Adrenal gland (tissue), 5 donors: ENCODE measurements at regions not wholly inside any gene's neighbourhood (a gene's known extent, or its start where the extent isn't known, plus 50 kb on each side); places are given as distances from the start of the nearest gene placed in this dataset.

ENCODE experiments used
- CTCF ChIP-seq, 6 experiments: fragments of 450-650 bp in 4 of 6; fragments of 200-600 bp in 2 of 6; sonication (generic) in 1 of 6; IDR thresholded peaks; 1 replicate in 5 of 6; 2 replicates in 1 of 6; pipeline versions ENCODE4 v1.5.1 to v1.8.0; 2016 to 2021; ENCODE audit warnings: antibody characterized with exemption in 6 of 6, mild to moderate bottlenecking in 2 of 6, moderate library complexity in 1 of 6
- POLR2A ChIP-seq, 2 donors: fragments of 450-650 bp; IDR thresholded peaks; one replicate each; pipeline ENCODE4 v1.6.1; 2017; ENCODE audit warnings: antibody characterized with exemption in 2 of 2, mild to moderate bottlenecking in 2 of 2, moderate library complexity in 1 of 2
- donor health status: DM: no; HTN: no; CAD: no.

GRCh38 chr9:100852088-100852487, 176.4 kb upstream of the PLPPR1 start:
- TF ChIP-seq CTCF (IDR thresholded peaks at IDR 0.05): no peak
- no peak for TF ChIP-seq POLR2A (IDR thresholded peaks at IDR 0.05)
